HepG2 (cell line): ENCODE measurements at regions not wholly inside any gene's neighbourhood (a gene's known extent, or its start where the extent isn't known, plus 50 kb on each side); places are given as distances from the start of the nearest gene placed in this dataset.

Experiments used
- ATAC-seq: fragments of 200-7000 bp; cut with Tn5 transposase; 3 replicates; pipeline ENCODE4 v1.9.1; 2020; ENCODE audit warnings: mild to moderate bottlenecking, moderate library complexity
- BruUV-seq: library from RNA; stranded (reverse); fragments of 400-500 nt; replicated peaks from 2 replicates; lab custom pipeline; 2021; lab: Mats Ljungman, UMichigan
- CTCF ChIA-PET: fragments of 300-600 bp; formaldehyde crosslinking; extraction: SDS; loops from one replicate; lab custom pipeline; 2021; ENCODE audit warnings: low total read pairs, inconsistent platforms, low intra/inter-chr PET ratio; lab: Yijun Ruan, JAX
- POLR2A ChIA-PET: fragments of 350-600 bp; sonication (Branson Sonifier 250); formaldehyde crosslinking; loops from one replicate; lab custom pipeline; 2020; ENCODE audit warnings: antibody characterized with exemption, inconsistent platforms; lab: Yijun Ruan, JAX
- DNase-seq: peaks from one replicate; pipeline ENCODE4 v3.0.0-alpha.2; 2015; ENCODE audit warnings: low spot score
- FAIRE-seq: peaks from 3 replicates; lab custom pipeline; 2011; peaks lifted over from hg19 to GRCh38; lab: Jason Lieb, UNC
- H2AFZ ChIP-seq: one replicate; pipeline ENCODE4 v1.6.1; 2011; ENCODE audit warnings: low read length, inconsistent platforms
- H3K27ac ChIP-seq: fragments of 300-600 bp; 3 replicates; pipeline ENCODE4 v1.8.0; 2011; ENCODE audit warnings: mixed run types, mild to moderate bottlenecking, mixed read lengths, low read length, inconsistent platforms; ENCODE audit not compliant: insufficient read depth; ENCODE audit errors: extremely low read length
- H3K27me3 ChIP-seq, 2 experiments: fragments of 200-600 bp in 1 of 2; 2 replicates in 1 of 2; 3 replicates in 1 of 2; pipeline versions ENCODE4 v1.6.0 to v1.8.0; 2011; ENCODE audit warnings: low read length in 2 of 2, mild to moderate bottlenecking in 2 of 2, moderate library complexity in 2 of 2, inconsistent platforms in 1 of 2; ENCODE audit not compliant: insufficient read depth in 2 of 2, control insufficient read depth in 1 of 2
- H3K36me3 ChIP-seq, 2 experiments: fragments of 200-600 bp in 1 of 2; replicated peaks in 1 of 2; 2 replicates in 1 of 2; 3 replicates in 1 of 2; pipeline versions ENCODE4 v1.5.1 to v1.8.0; 2011; ENCODE audit warnings: low read length in 2 of 2, inconsistent platforms in 1 of 2; ENCODE audit not compliant: insufficient read depth in 2 of 2, control insufficient read depth in 1 of 2
- H3K4me1 ChIP-seq: 2 replicates; pipeline ENCODE4 v1.5.1; 2012; ENCODE audit warnings: low read length, inconsistent platforms; ENCODE audit not compliant: insufficient read depth
- H3K4me2 ChIP-seq: 2 replicates; pipeline ENCODE4 v1.6.0; 2011; ENCODE audit warnings: low read depth, low read length, inconsistent platforms
- H3K4me3 ChIP-seq, 3 experiments: fragments of 200-600 bp in 1 of 3; sonication (generic), shearing (Covaris generic) in 1 of 3; replicated peaks in 1 of 3; 2 replicates each; pipeline ENCODE4 v1.5.1; 2011 to 2016; ENCODE audit warnings: low read length in 3 of 3, inconsistent platforms in 2 of 3, low read depth in 2 of 3, mild to moderate bottlenecking in 2 of 3, control low read depth in 1 of 3, mixed read lengths in 1 of 3; ENCODE audit not compliant: insufficient read depth in 1 of 3
- H3K79me2 ChIP-seq: one replicate; pipeline ENCODE4 v1.6.1; 2011; ENCODE audit warnings: low read length, inconsistent platforms; ENCODE audit not compliant: insufficient read depth
- H3K9ac ChIP-seq: 2 replicates; pipeline ENCODE4 v1.6.0; 2011; ENCODE audit warnings: mild to moderate bottlenecking, low read depth, low read length, inconsistent platforms; ENCODE audit not compliant: insufficient read depth
- H3K9me3 ChIP-seq: 2 replicates; pipeline ENCODE4 v1.5.1; 2012; ENCODE audit warnings: mild to moderate bottlenecking, low read length
- H4K20me1 ChIP-seq: 2 replicates; pipeline ENCODE4 v1.6.0; 2011; ENCODE audit warnings: inconsistent platforms, mild to moderate bottlenecking, low read length, moderate library complexity; ENCODE audit not compliant: insufficient read depth
- DZIP1 ChIP-seq: sonication (generic); formaldehyde crosslinking; IDR thresholded peaks from 2 replicates; pipeline ENCODE4 v1.5.0; 2020; ENCODE audit warnings: mild to moderate bottlenecking, missing genetic modification reagents
- HBP1 ChIP-seq: IDR thresholded peaks from 2 replicates; pipeline ENCODE4 v1.6.1; 2016; ENCODE audit warnings: low read depth, control low read depth
- KAT8 ChIP-seq: IDR thresholded peaks from 2 replicates; pipeline ENCODE4 v1.6.1; 2016; ENCODE audit warnings: missing genetic modification reagents, missing compliant biosample characterization
- MYC ChIP-seq: sonication (generic); formaldehyde crosslinking; IDR thresholded peaks from 2 replicates; pipeline ENCODE4 v1.9.0; 2021; ENCODE audit warnings: missing genetic modification reagents, borderline replicate concordance
- NCOA1 ChIP-seq: sonication (generic); formaldehyde crosslinking; IDR thresholded peaks from 2 replicates; pipeline ENCODE4 v1.9.0; 2021; ENCODE audit warnings: missing genetic modification reagents
- NFATC3 ChIP-seq: sonication (generic); formaldehyde crosslinking; IDR thresholded peaks from 2 replicates; pipeline ENCODE4 v1.5.1; 2020; ENCODE audit warnings: mild to moderate bottlenecking, missing genetic modification reagents
- NKX3-1 ChIP-seq: sonication (generic); formaldehyde crosslinking; IDR thresholded peaks from 2 replicates; pipeline ENCODE4 v1.5.0; 2020; ENCODE audit warnings: missing genetic modification reagents
- TEAD2 ChIP-seq: sonication (generic); formaldehyde crosslinking; IDR thresholded peaks from 2 replicates; pipeline ENCODE4 v1.9.0; 2021; ENCODE audit warnings: missing genetic modification reagents
- TEAD3 ChIP-seq: optimal IDR thresholded peaks from 2 replicates; pipeline ENCODE3; 2016; ENCODE audit warnings: borderline replicate concordance
- ZBTB3 ChIP-seq: sonication (generic); formaldehyde crosslinking; IDR thresholded peaks from 2 replicates; pipeline ENCODE4 v1.4.0; 2020; ENCODE audit warnings: low read depth, mild to moderate bottlenecking, moderate library complexity, missing genetic modification reagents, borderline replicate concordance
- ZBTB43 ChIP-seq: sonication (generic); formaldehyde crosslinking; conservative IDR thresholded peaks from 2 replicates; pipeline ENCODE4 v1.4.0; 2020; ENCODE audit warnings: missing genetic modification reagents
- ZNF282 ChIP-seq: fragments of 450-650 bp; IDR thresholded peaks from 2 replicates; pipeline ENCODE4 v1.6.1; 2018; ENCODE audit not compliant: partially characterized antibody
- ZNF337 ChIP-seq: sonication (generic); formaldehyde crosslinking; IDR thresholded peaks from 2 replicates; pipeline ENCODE4 v1.5.1; 2020; ENCODE audit warnings: missing genetic modification reagents, low read depth, mild to moderate bottlenecking, borderline replicate concordance
- WGBS: methylation state at CpG from one replicate; pipeline ENCODE4 v1.1.6; 2017; ENCODE audit warnings: low lambda C conversion rate; 5-methylcytosine and 5-hydroxymethylcytosine counted together
- in situ Hi-C: cut with HindIII; loops from 2 replicates; pipeline ENCODE4 v1.10.0; 2017; ENCODE audit warnings: low pct_unique_long_range_greater_than_20kb; ENCODE audit not compliant: extremely low pct_ligation_motif_present
- intact Hi-C: fragments of 100-400 bp; cut with micrococcal nuclease; formaldehyde crosslinking; loops from one replicate; pipeline ENCODE4 v1.10.0; 2022; ENCODE audit not compliant: unreplicated experiment
- TF ChIP-seq, protein P1 (sequence below): sonication (generic); formaldehyde crosslinking; IDR thresholded peaks from 2 replicates; pipeline ENCODE4 v1.4.0; 2020; ENCODE audit warnings: mild to moderate bottlenecking, missing genetic modification reagents
- TF ChIP-seq, protein P2 (sequence below): sonication (generic); formaldehyde crosslinking; IDR thresholded peaks from 2 replicates; pipeline ENCODE4 v1.8.0; 2022; ENCODE audit warnings: mild to moderate bottlenecking, missing genetic modification reagents, moderate library complexity

- intact Hi-C loops = no loop called here
- no peak overlapping the region for H2AFZ ChIP-seq
- TF ChIP-seq NKX3-1 (no peak), NFATC3 (no peak), TEAD2 (CRISPR knock-in tag) (no peak), HBP1 (CRISPR knock-in tag) (no peak), ZNF337 (CRISPR knock-in tag) (no peak), ZBTB43 (CRISPR knock-in tag) (no peak), ZNF282 (no peak), ZBTB3 (CRISPR knock-in tag) (no peak), MYC (no peak), TEAD3 (CRISPR knock-in tag) (no peak), KAT8 (no peak), DZIP1 (CRISPR knock-in tag) (no peak), NCOA1 (CRISPR knock-in tag) (no peak)
- TF ChIP-seq, protein P1, sequence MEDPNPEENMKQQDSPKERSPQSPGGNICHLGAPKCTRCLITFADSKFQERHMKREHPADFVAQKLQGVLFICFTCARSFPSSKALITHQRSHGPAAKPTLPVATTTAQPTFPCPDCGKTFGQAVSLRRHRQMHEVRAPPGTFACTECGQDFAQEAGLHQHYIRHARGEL (CRISPR knock-in tag) = no peak
- TF ChIP-seq, protein P2, sequence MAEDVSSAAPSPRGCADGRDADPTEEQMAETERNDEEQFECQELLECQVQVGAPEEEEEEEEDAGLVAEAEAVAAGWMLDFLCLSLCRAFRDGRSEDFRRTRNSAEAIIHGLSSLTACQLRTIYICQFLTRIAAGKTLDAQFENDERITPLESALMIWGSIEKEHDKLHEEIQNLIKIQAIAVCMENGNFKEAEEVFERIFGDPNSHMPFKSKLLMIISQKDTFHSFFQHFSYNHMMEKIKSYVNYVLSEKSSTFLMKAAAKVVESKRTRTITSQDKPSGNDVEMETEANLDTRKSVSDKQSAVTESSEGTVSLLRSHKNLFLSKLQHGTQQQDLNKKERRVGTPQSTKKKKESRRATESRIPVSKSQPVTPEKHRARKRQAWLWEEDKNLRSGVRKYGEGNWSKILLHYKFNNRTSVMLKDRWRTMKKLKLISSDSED (CRISPR knock-in tag) = no peak
- TF ChIP-seq, all 625 proteins: peak for 0
- ATAC-seq (no peak), FAIRE-seq (no peak), DNase-seq (no peak)
- no peaks in the 10 kb centered on the region for H3K9me3 ChIP-seq
- in situ Hi-C loops = no loop called here
- H3K36me3 ChIP-seq = no peaks in the 10 kb centered on the region
- ChIA-PET POLR2A (no interaction called here), CTCF (no interaction called here)
- no peak overlapping the region for H3K4me2 ChIP-seq
- H3K27ac ChIP-seq = no peak overlapping the region
- H3K79me2 ChIP-seq = no peaks in the 10 kb centered on the region
- no peaks in the 10 kb centered on the region for H3K27me3 ChIP-seq
- WGBS = 1% methylated on average over 2 of the region's 2 CpGs
- BruUV-seq = no TSS peak
- H4K20me1 ChIP-seq = no peaks in the 10 kb centered on the region
- H3K4me1 ChIP-seq = no peaks in the 10 kb centered on the region
- no peak overlapping the region for H3K9ac ChIP-seq
- no peak overlapping the region for H3K4me3 ChIP-seq
Observed at GRCh38 chr12:81949841-81950308, 190.7 kb upstream of the PPFIA2 start.
